AG04449 (cell line): ENCODE measurements at regions not wholly inside any gene's neighbourhood (a gene's known extent, or its start where the extent isn't known, plus 50 kb on each side); places are given as distances from the start of the nearest gene placed in this dataset.

Experiments
- CTCF ChIA-PET: fragments of 350-600 bp; formaldehyde crosslinking; extraction: SDS; loops from one replicate; lab custom pipeline; 2021; ENCODE audit warnings: antibody characterized with exemption; lab: Yijun Ruan, JAX
- POLR2A ChIA-PET: fragments of 400-600, 350-600 bp; formaldehyde crosslinking; extraction: SDS; loops from one replicate; lab custom pipeline; 2020; ENCODE audit warnings: antibody characterized with exemption, inconsistent platforms; lab: Yijun Ruan, JAX
- DNase-seq: peaks from one replicate; pipeline ENCODE4 v3.0.0-alpha.2; 2010; ENCODE audit warnings: low read depth, low spot score
- H3K4me3 ChIP-seq: 2 replicates; pipeline ENCODE4 v1.5.1; 2011; ENCODE audit warnings: low read depth, mild to moderate bottlenecking, control low read depth, low read length
- TF ChIP-seq, protein P1 (sequence below): IDR thresholded peaks from one replicate; pipeline ENCODE4 v1.5.1; 2011; ENCODE audit warnings: mild to moderate bottlenecking, moderate library complexity, low read length, control low read depth, inconsistent platforms; ENCODE audit not compliant: insufficient read depth; ENCODE audit errors: missing control alignments

DNA sequence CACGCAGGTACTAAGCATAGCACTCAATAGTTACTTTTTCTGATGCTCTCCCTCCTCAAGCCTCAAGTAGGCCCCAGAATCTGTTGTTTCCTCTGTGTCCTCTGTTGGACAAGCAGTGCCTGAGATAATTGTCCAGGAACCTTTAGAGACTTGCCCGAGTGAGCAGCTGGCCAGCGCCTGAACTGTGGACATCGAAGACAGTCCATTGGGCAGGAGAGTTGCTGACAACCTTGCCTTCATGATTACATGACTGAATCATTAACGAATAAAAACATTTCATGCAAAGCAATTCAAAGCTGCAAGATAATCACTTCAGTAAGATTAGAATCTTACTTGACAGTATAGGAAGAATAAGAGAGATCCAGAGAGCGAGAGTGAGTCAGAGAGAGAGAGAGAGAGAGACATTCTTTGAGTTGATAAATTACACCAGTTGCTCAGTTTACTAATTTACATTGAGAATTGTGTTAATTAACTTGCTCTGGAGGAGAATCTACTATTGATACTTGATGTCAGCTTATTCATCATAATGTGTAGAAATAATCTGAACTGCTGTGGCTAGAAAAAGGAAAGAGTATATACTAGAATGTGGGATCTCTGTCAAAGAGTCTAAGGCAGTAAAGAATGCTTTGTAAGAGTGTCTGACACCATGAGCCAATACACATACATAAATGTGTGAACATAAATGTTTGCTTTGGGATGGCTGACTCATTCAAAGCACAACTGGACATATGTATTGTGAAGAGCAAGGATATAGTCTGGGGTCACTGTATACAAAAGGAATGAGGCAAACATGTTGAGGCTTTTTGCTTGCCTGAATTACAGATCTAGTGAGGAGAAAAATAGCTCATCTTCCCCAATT, 216.0 kb downstream of the ZNF326 start:
- TF ChIP-seq, protein P1, sequence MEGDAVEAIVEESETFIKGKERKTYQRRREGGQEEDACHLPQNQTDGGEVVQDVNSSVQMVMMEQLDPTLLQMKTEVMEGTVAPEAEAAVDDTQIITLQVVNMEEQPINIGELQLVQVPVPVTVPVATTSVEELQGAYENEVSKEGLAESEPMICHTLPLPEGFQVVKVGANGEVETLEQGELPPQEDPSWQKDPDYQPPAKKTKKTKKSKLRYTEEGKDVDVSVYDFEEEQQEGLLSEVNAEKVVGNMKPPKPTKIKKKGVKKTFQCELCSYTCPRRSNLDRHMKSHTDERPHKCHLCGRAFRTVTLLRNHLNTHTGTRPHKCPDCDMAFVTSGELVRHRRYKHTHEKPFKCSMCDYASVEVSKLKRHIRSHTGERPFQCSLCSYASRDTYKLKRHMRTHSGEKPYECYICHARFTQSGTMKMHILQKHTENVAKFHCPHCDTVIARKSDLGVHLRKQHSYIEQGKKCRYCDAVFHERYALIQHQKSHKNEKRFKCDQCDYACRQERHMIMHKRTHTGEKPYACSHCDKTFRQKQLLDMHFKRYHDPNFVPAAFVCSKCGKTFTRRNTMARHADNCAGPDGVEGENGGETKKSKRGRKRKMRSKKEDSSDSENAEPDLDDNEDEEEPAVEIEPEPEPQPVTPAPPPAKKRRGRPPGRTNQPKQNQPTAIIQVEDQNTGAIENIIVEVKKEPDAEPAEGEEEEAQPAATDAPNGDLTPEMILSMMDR: no peak
- no peak for DNase-seq
- CTCF ChIA-PET: interaction anchor here (1.2 kb wide), 1 partner anchor 11 kb away, joined by 3 read pairs; no protein-coding TSS in a partner anchor
- no peak overlapping the region for H3K4me3 ChIP-seq
- POLR2A ChIA-PET: no interaction called here

DNA sequence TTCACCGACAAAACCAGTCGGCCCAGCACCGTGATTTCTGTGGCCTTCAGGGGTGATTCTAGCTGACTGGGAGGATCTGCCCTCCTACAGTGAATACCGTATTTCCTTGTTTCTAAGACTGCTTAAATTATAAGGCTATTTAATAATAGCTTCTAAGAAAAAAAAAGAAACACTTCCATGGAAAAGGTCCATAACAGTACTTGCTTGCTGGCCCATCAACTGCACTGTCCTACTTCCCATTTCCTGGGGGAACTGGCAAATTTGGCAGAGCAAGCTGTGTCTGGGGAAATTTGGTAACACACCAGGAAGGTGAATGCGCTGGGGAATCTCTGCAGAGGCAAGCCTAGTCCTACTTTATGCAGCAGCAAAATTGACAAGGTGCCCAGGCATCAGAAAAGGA, 214.0 kb downstream of the ZNF326 start:
- CTCF ChIA-PET: no interaction called here
- POLR2A ChIA-PET: no interaction called here
- TF ChIP-seq, protein P1: no peak
- no peak overlapping the region for H3K4me3 ChIP-seq
- DNase-seq: no peak

DNA sequence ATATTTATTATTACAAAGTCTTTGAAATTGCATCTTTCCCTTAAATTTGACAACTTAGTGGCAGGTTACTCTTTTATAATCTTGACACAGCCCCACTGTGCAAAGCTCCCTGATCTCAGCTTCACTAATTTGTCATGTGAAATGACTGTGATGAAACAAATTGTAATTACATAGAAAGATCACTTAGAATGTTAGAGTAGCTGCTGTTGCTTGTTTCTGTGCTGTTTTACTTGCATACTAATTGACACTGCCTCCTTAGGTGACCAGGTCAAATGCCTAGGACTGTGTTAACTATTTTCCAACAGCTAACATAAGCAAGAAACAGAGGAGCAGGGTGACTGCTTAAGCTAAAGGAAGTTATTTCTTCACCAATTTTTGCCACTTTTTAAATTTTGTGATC, 211.3 kb downstream of the ZNF326 start:
- ChIA-PET CTCF (no interaction called here), POLR2A (no interaction called here)
- no peak overlapping the region for H3K4me3 ChIP-seq
- DNase-seq: no peak
- TF ChIP-seq, protein P1: no peak

DNA sequence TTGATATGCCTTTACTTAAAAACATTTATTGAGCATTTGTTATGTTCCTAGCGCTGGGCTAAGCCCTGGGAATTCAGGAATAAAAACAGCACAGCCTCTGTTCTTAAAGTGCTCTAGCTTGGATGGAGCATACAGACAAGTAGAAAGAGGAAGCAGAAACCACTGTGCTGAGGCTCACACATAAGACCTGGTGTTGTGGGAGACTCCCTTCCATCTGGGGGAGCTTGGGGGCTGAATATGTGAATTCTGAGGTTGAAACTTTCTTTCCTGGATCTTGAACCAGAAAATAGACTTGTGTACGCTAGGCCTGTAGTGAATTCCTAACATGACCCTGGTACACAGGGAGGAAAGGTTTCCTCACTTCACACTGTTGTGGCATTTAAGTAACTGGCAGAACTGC, 209.9 kb downstream of the ZNF326 start:
- TF ChIP-seq, protein P1: no peak
- POLR2A ChIA-PET: no interaction called here
- DNase-seq: no peak
- CTCF ChIA-PET: no interaction called here
- H3K4me3 ChIP-seq: no peak overlapping the region

DNA sequence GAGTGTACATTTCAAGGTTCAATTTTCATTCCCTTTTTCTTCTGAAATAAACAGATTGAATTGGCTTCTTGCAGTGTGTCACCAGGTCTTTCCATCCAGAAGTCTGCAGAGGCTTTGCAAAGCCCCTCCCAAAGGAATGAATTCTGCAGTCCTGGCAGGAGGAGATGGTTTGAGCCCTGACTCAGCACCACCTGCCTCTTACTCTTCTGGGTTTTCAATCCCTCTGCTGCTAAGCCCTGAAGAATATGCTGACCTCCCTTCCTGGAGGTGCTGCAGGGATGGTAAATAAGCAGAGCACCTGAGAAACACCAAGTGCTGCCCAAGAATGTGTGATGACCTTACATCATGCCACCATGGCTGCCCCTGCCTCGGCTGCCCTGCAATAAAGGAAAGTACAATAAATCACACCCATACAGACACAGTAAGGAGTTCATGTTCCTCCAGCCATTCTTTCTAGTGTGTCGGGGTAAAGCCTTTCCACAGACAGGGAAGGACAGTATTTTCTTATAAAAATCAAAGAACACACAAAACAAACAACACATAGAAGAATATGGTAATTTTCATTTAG, 209.2 kb downstream of the ZNF326 start:
- POLR2A ChIA-PET: no interaction called here
- no peak overlapping the region for H3K4me3 ChIP-seq
- DNase-seq: no peak
- CTCF ChIA-PET: no interaction called here
- TF ChIP-seq, protein P1: no peak

DNA sequence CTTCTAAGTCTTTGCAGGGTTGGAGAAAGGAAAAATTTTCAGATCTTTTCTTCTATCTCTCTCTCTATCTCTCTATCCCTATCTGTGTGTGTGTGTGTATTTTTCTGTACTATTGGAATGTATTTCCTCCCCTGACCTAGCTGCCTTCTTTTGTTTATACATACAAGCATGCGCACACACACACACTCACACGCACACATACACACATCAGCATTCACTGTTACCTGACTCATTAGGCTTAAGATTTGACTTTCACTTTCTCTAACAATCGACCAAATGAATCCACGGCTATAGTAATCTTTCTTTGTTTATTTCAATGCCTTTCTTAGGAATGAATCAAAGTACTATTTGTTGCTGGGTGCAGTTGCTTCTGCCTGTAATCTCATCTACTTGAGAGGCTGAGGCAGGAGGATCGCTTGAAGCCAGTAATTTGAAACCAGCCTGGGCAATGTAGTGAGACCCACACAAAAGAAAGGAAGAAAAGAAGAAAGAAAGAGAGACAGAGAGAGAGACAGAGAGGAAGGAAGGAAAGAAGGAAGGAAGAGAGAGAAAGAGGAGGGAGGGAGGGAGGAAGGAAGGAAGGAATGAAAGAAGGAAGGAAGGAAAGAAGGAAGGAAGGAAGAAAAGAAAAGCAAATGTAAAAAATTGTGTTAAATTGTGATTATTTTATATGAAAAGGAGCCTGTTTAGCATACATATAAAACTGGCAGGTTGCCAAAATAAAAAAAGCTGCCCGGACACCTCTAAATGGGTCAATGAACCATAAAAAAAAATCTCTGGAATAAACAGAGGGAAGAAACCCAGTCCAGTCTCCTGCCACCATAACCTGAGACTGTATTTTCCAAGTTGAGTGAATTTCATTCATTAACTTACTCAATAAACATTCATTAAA, 206.8 kb downstream of the ZNF326 start:
- TF ChIP-seq, protein P1: no peak
- no peak for DNase-seq
- ChIA-PET POLR2A (no interaction called here), CTCF (no interaction called here)
- no peak overlapping the region for H3K4me3 ChIP-seq
